HG03378 (cell line): ENCODE measurements at regions not wholly inside any gene's neighbourhood (a gene's known extent, or its start where the extent isn't known, plus 50 kb on each side); places are given as distances from the start of the nearest gene placed in this dataset.

Source experiments
- ATAC-seq: cut with Tn5 transposase; IDR thresholded peaks from one replicate; pipeline ENCODE4 v1.9.1; 2021; ENCODE audit warnings: mild to moderate bottlenecking, moderate library complexity; ENCODE audit not compliant: unreplicated experiment

GRCh38 chr1:232221802-232222499, 408.0 kb downstream of the SIPA1L2 start:
- no peak for ATAC-seq

- no peak for ATAC-seq
Observed at GRCh38 chr1:232218955-232219865, 410.7 kb downstream of the SIPA1L2 start.

- ATAC-seq, result no peak
Observed at GRCh38 chr1:232213928-232214327, 416.0 kb downstream of the SIPA1L2 start.

GRCh38 chr1:232212253-232212652, 417.7 kb downstream of the SIPA1L2 start:
- ATAC-seq, result no peak

GRCh38 chr1:232211149-232211548, 418.8 kb downstream of the SIPA1L2 start:
- ATAC-seq, result no peak

- no peak for ATAC-seq
Observed at GRCh38 chr1:232209357-232209756, 420.6 kb downstream of the SIPA1L2 start.

- ATAC-seq, result no peak
Observed at GRCh38 chr1:232207073-232207866, 422.7 kb downstream of the SIPA1L2 start.

GRCh38 chr1:232204269-232204668, 425.7 kb downstream of the SIPA1L2 start:
- no peak for ATAC-seq

- ATAC-seq, result no peak
Observed at GRCh38 chr1:232201024-232201423, 428.9 kb downstream of the SIPA1L2 start.

GRCh38 chr1:232196042-232196441, 433.9 kb downstream of the SIPA1L2 start:
- ATAC-seq, result no peak

- no peak for ATAC-seq
Observed at GRCh38 chr1:232194424-232194823, 435.5 kb downstream of the SIPA1L2 start.

- no peak for ATAC-seq
Observed at GRCh38 chr1:232193451-232193783, 436.5 kb downstream of the SIPA1L2 start.

- no peak for ATAC-seq
Observed at GRCh38 chr1:232192781-232193450, 437.0 kb downstream of the SIPA1L2 start.

- no peak for ATAC-seq
Observed at GRCh38 chr1:232191560-232191959, 438.4 kb downstream of the SIPA1L2 start.

- ATAC-seq, result no peak
Observed at GRCh38 chr1:232188318-232188717, 441.6 kb downstream of the SIPA1L2 start.

GRCh38 chr1:232186931-232187330, 443.0 kb downstream of the SIPA1L2 start:
- no peak for ATAC-seq

GRCh38 chr1:232184561-232185530, 445.1 kb downstream of the SIPA1L2 start:
- no peak for ATAC-seq

GRCh38 chr1:232183802-232184201, 446.1 kb downstream of the SIPA1L2 start:
- ATAC-seq, result no peak

GRCh38 chr1:232183266-232183800, 446.6 kb downstream of the SIPA1L2 start:
- ATAC-seq, result no peak
